ENCODE measurements at regions not wholly inside any gene's neighbourhood (a gene's known extent, or its start where the extent isn't known, plus 50 kb on each side); places are given as distances from the start of the nearest gene placed in this dataset.

GRCh38 chr14:30786701-30787100, 87.7 kb upstream of the COCH start:
- TF ChIP-seq EP300 (IDR thresholded peaks at IDR 0.05; ENCODE audit: low read depth) (no peak), CTCF (IDR thresholded peaks at IDR 0.05) (no peak), POLR2A (IDR thresholded peaks at IDR 0.05) (no peak)

All from transverse colon (tissue), 3 donors.